Adrenal gland (tissue), 5 donors: ENCODE measurements at regions not wholly inside any gene's neighbourhood (a gene's known extent, or its start where the extent isn't known, plus 50 kb on each side); places are given as distances from the start of the nearest gene placed in this dataset.

Experiments used
- CTCF ChIP-seq, 6 experiments: fragments of 450-650 bp in 4 of 6; fragments of 200-600 bp in 2 of 6; sonication (generic) in 1 of 6; IDR thresholded peaks; 1 replicate in 5 of 6; 2 replicates in 1 of 6; pipeline versions ENCODE4 v1.5.1 to v1.8.0; 2016 to 2021; ENCODE audit warnings: antibody characterized with exemption in 6 of 6, mild to moderate bottlenecking in 2 of 6, moderate library complexity in 1 of 6
- POLR2A ChIP-seq, 2 donors: fragments of 450-650 bp; IDR thresholded peaks; one replicate each; pipeline ENCODE4 v1.6.1; 2017; ENCODE audit warnings: antibody characterized with exemption in 2 of 2, mild to moderate bottlenecking in 2 of 2, moderate library complexity in 1 of 2
- donor health status: DM: no; HTN: no; CAD: no.

GRCh38 chr20:24880356-24880755, 68.7 kb upstream of the CST7 start:
- TF ChIP-seq POLR2A (IDR thresholded peaks at IDR 0.05) (no peak), CTCF (IDR thresholded peaks at IDR 0.05) (no peak)
